Esophagus muscularis mucosa (tissue), 3 donors: ENCODE measurements at regions not wholly inside any gene's neighbourhood (a gene's known extent, or its start where the extent isn't known, plus 50 kb on each side); places are given as distances from the start of the nearest gene placed in this dataset.

ENCODE experiments used
- CTCF ChIP-seq, 3 experiments: fragments of 200-600 bp in 2 of 3; fragments of 450-650 bp in 1 of 3; sonication (generic) in 2 of 3; IDR thresholded peaks; one replicate each; pipeline ENCODE4 v1.5.1; 2017 to 2019; ENCODE audit warnings: antibody characterized with exemption in 3 of 3, mild to moderate bottlenecking in 2 of 3, moderate library complexity in 1 of 3
- POLR2A ChIP-seq: fragments of 450-650 bp; IDR thresholded peaks from one replicate; pipeline ENCODE4 v1.6.1; 2017; ENCODE audit warnings: antibody characterized with exemption, moderate library complexity, mild to moderate bottlenecking, low read depth

- TF ChIP-seq CTCF (IDR thresholded peaks at IDR 0.05) (no peak), POLR2A (no peak)
Observed at GRCh38 chr11:103773059-103773458, 263.4 kb upstream of the DDI1 start.
